HUES48 (cell line): ENCODE measurements at regions not wholly inside any gene's neighbourhood (a gene's known extent, or its start where the extent isn't known, plus 50 kb on each side); places are given as distances from the start of the nearest gene placed in this dataset.

Experiments
- H3K27ac ChIP-seq: one replicate; pipeline ENCODE4 v1.7.0; 2013; ENCODE audit warnings: low read depth, low read length, inconsistent platforms
- H3K27me3 ChIP-seq: 2 replicates; pipeline ENCODE4 v1.6.1; 2013; ENCODE audit warnings: mild to moderate bottlenecking, low read length; ENCODE audit not compliant: control insufficient read depth, insufficient read depth
- H3K36me3 ChIP-seq: 2 replicates; pipeline ENCODE4 v1.6.1; 2013; ENCODE audit warnings: low read length; ENCODE audit not compliant: control insufficient read depth, insufficient read depth
- H3K4me1 ChIP-seq: 2 replicates; pipeline ENCODE4 v1.6.1; 2013; ENCODE audit warnings: mild to moderate bottlenecking, low read length; ENCODE audit not compliant: control insufficient read depth, insufficient read depth
- H3K4me3 ChIP-seq: 2 replicates; pipeline ENCODE4 v1.5.1; 2013; ENCODE audit warnings: mild to moderate bottlenecking, low read depth, low read length
- H3K9ac ChIP-seq: 2 replicates; pipeline ENCODE4 v1.6.1; 2013; ENCODE audit warnings: mild to moderate bottlenecking, low read depth, low read length, moderate library complexity
- H3K9me3 ChIP-seq: 2 replicates; pipeline ENCODE4 v1.6.1; 2013; ENCODE audit warnings: low read length; ENCODE audit not compliant: control insufficient read depth, insufficient read depth

DNA sequence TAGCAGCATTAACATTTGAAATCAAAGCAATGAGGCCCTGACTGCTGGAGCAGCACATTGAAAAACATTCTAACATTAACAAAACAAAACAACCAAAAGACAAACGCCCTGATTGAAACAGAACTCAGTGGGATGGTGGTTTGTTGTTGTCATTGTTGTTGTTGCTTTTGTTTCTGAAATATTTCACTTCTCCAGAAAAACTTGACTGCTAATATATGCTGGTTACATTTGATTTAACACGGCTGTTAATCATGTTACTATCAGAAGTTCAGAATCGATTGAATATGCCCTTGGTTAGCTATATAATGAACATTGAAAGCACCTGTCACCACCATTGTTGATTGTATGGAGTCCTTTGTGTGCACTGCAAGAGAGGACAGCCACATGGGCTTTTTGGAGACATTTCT, 790.4 kb upstream of the GALNTL6 start:
- peaks cover 26% of the 10 kb centered on the region for H3K4me1 ChIP-seq
- no peaks in the 10 kb centered on the region for H3K27me3 ChIP-seq
- H3K36me3 ChIP-seq = no peaks in the 10 kb centered on the region
- no peaks in the 10 kb centered on the region for H3K9me3 ChIP-seq
- H3K9ac ChIP-seq = peak overlapping the region; percentile 11; the same call in 1 of the 2 replicates
- H3K4me3 ChIP-seq = peak overlapping the region; percentile 18; the same call in 1 of the 2 replicates
- H3K27ac ChIP-seq = peak overlapping the region; percentile 93

DNA sequence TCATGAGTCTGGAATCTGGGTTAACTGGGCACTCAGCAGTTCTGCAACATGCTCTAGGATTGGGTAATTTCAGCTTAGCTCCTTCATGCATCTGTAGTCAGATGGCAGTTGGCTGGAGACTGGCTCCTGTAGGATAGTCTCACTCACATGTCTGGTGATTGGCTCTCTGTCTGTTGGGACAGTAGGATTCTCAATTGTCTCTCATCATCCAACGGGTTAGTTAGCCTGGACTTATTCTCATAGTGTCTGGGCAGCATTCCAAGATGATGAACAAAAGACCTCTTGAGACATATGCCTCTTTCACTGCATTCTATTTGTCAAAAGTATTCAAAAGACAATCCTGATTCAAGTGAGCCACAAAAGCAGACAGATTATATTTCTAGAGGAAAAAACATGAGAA, 795.6 kb upstream of the GALNTL6 start:
- H3K27me3 ChIP-seq = no peaks in the 10 kb centered on the region
- no peaks in the 10 kb centered on the region for H3K36me3 ChIP-seq
- no peak overlapping the region for H3K4me3 ChIP-seq
- peaks cover 3% of the 10 kb centered on the region; the same call in 1 of the 2 replicates for H3K9me3 ChIP-seq
- H3K27ac ChIP-seq = no peak overlapping the region
- peaks cover 13% of the 10 kb centered on the region for H3K4me1 ChIP-seq
- no peak overlapping the region for H3K9ac ChIP-seq

DNA sequence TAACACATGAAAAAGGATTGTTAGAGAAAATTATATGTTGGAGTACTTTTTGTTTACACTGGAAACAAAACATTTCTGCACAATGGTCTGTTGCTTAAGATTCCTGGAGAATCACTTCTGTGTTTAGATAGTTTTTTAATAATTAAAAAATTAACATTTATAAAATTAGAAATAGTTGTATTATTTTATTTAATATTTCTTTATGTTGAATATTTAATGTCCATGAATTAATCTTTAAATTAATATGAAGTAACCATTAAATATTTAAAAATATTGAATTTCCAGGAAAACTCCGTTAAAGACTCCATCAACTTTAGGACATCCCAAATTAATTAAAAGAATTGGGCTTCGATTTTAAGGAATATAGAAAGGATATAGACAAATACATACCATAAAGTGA, 797.1 kb upstream of the GALNTL6 start:
- Histone ChIP-seq H3K9ac (no peak overlapping the region), H3K4me3 (no peak overlapping the region), H3K36me3 (no peaks in the 10 kb centered on the region), H3K4me1 (peaks cover 6% of the 10 kb centered on the region; the same call in 1 of the 2 replicates), H3K9me3 (peaks cover 18% of the 10 kb centered on the region), H3K27me3 (no peaks in the 10 kb centered on the region), H3K27ac (no peak overlapping the region)

DNA sequence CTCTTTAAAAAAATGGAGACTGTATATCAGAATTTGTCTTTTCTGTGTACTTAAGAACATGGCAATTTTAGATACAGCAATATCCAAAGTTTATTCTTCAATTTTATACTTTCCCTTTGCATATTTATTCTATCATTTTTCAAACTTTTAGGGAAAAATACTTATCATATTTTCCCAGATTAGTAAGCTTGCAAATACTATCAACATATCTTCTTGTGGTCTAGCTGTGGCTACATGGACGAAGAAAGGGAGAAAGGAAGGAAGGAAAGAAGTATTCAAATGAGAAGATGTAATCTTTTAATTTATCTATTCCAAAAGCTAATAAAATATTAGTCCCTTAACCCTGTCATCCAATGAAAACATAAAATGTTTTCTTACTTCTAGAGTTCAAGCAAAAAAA, 797.8 kb upstream of the GALNTL6 start:
- H3K27ac ChIP-seq = no peak overlapping the region
- H3K9me3 ChIP-seq = peaks cover 23% of the 10 kb centered on the region
- H3K27me3 ChIP-seq = no peaks in the 10 kb centered on the region
- H3K4me1 ChIP-seq = no peaks in the 10 kb centered on the region
- H3K36me3 ChIP-seq = no peaks in the 10 kb centered on the region
- no peak overlapping the region for H3K4me3 ChIP-seq
- no peak overlapping the region for H3K9ac ChIP-seq

DNA sequence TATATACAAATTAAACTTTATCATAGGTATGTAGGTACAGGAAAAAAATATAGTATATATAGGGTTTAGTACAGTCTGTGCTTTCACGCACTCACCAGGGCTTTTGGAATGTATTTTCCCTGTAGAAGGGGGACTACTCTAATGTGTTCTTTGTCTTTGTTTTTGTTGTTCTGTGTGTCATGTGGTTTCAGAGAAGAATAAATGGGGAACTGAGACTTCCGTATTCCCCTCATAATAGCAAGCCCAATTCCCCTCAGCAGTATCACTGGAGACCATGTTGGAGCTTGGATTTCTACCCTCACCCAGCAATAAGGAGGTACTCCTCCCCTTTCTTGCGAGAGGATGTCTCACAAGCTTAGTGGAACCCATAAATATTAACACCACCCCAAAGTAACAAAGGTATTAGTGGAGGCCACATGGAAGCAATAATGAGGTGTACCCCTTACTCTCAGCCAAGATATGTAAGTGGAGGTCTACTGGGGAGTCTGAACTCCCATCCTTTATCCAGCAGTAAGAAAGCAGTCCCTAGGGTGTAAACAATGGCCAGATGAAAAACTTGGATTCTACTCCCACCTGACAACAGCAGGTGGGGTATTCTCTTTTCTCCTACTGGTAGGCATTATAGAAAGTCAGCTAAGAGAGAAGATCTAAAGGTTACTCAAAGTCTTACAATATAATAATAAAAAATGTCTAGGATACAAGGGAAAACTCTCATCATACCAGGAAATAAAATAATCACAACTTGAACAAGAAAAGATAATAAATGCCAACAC, 805.4 kb upstream of the GALNTL6 start:
- no peaks in the 10 kb centered on the region for H3K36me3 ChIP-seq
- H3K4me3 ChIP-seq = no peak overlapping the region
- no peaks in the 10 kb centered on the region for H3K27me3 ChIP-seq
- H3K9ac ChIP-seq = no peak overlapping the region
- H3K9me3 ChIP-seq = peaks cover 20% of the 10 kb centered on the region
- H3K4me1 ChIP-seq = peaks cover 9% of the 10 kb centered on the region
- H3K27ac ChIP-seq = no peak overlapping the region

DNA sequence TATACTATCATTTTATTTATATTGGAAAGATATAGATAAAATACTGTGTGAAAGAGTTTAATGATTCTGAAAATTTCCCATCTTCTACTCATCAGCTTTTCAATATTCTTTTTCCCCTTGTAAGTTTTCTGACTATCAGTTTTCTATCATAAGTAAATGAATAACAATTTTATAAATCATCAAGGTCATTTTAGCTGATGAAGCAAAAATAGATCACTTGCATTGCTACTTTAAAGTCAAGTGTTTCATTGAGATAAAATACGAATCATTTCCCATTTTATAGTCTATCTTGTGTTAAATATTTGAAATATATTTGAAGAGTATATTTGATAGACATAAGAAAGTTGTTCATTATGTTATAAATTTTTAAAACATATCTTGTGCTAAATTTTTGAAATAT, 811.0 kb upstream of the GALNTL6 start:
- Histone ChIP-seq H3K9me3 (no peaks in the 10 kb centered on the region), H3K4me1 (no peaks in the 10 kb centered on the region), H3K27ac (no peak overlapping the region), H3K4me3 (no peak overlapping the region), H3K36me3 (no peaks in the 10 kb centered on the region), H3K9ac (no peak overlapping the region), H3K27me3 (no peaks in the 10 kb centered on the region)

DNA sequence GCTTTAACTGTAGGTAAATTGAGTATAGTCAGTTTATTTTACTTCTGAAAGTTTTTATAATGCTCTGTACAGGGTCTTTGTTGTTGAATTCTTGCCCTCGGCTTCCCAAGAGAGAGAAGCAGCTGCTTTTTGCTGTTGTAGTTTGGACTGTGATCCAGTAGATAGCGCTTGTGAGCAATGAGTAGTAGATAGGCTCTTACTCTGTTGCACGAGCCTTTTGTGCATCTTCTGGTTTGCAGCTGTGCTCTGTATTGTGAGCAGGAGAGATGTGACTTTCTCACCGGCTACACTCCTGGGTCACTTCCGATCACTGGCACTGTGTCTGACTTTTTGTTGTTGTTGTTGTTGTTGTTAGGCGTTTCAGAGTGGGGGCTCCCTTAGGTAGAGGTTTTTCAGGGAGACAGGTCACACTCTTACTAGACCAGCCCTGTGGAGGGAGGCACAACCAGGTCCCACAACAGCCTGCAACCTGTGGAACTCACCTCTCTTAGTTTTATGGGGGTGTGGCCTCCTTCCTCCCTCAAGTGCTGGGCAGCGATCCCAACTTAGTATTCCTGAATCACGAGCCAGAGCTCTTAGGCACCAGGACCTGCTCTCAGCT, 822.1 kb upstream of the GALNTL6 start:
- no peaks in the 10 kb centered on the region for H3K36me3 ChIP-seq
- no peak overlapping the region for H3K27ac ChIP-seq
- no peaks in the 10 kb centered on the region for H3K4me1 ChIP-seq
- H3K27me3 ChIP-seq = no peaks in the 10 kb centered on the region
- H3K9ac ChIP-seq = no peak overlapping the region
- no peaks in the 10 kb centered on the region for H3K9me3 ChIP-seq
- no peak overlapping the region for H3K4me3 ChIP-seq

DNA sequence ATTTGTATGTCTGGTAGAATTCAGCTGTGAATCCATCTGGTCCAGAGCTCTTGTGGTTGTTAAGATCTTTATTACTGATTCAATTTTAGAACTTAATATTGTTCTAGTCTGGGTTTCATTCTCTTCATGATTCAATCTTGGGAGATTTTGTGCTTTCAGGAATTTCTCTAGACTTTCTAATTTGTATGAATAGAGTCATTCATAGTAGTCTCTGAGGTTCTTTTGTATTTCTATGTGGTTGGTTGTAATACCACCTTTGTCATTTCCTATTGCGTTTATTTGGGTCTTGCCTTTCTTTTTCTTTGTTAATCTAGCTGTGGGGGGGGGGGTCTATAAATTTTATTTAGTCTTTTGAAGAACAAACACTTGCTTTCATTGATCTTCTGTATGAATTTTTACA, 824.8 kb upstream of the GALNTL6 start:
- Histone ChIP-seq H3K36me3 (no peaks in the 10 kb centered on the region), H3K4me1 (no peaks in the 10 kb centered on the region), H3K9me3 (no peaks in the 10 kb centered on the region), H3K27ac (no peak overlapping the region), H3K27me3 (no peaks in the 10 kb centered on the region), H3K4me3 (no peak overlapping the region), H3K9ac (no peak overlapping the region)

DNA sequence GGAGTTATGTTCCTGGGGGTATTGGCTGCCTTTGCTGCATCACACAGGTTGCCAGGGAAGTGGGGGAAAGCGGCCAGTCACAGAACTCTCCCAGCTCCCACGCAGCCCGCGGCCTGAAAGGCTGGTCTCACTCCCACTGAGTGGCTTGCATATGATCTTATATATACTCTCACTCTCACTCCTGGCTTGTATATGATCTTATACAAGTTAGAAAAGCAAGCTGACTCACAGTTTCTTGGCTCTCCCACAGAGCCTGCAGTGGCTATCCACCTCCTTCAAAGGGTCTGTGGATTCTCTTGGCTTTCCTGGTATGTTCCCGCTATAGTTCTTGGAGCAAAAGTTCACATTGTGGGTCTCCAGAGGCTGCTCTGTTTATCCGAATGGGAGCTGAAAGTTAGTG, 833.5 kb upstream of the GALNTL6 start:
- Histone ChIP-seq H3K36me3 (no peaks in the 10 kb centered on the region), H3K9ac (no peak overlapping the region), H3K27me3 (no peaks in the 10 kb centered on the region), H3K4me3 (no peak overlapping the region), H3K9me3 (no peaks in the 10 kb centered on the region), H3K27ac (no peak overlapping the region), H3K4me1 (no peaks in the 10 kb centered on the region)

DNA sequence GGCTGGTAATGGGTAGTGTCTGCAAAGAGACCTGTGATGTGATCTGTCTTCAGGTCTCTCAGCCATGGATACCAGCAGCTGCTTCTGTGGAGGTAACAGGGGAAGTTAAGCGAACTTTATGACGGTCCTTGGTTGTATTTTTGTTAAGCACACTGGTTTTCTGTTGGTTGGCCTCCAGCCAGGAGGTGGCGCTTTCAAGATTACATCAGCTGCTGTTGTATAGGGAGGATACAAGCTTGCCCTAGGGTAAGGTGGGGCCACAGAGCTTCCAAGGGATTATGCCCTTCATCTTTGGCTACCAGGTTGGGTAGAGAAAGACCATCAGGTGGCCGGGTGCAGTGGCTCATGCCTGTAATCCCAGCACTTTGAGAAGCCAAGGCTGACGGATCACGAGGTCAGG, 834.2 kb upstream of the GALNTL6 start:
- no peaks in the 10 kb centered on the region for H3K36me3 ChIP-seq
- no peak overlapping the region for H3K27ac ChIP-seq
- H3K4me1 ChIP-seq = no peaks in the 10 kb centered on the region
- no peak overlapping the region for H3K4me3 ChIP-seq
- H3K27me3 ChIP-seq = no peaks in the 10 kb centered on the region
- no peak overlapping the region for H3K9ac ChIP-seq
- no peaks in the 10 kb centered on the region for H3K9me3 ChIP-seq

DNA sequence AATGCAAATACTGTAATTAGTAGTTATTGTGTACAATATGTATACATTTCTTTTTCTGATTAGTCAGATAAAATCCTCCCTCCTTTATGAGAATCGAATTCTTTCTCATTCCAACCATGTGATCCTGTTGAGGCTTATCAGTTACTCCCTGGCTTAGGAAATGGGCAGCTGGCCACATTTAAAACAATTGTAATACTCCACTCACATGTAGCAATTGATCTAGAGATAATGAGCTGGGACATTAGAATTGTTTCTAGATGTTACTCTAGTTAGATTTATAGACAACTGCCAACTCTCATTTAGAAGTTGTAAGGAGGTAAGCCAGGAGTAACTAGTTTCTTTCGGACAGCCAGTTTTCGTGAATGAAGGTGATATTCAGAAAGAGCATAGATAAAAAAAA, 859.3 kb upstream of the AADAT start:
- H3K36me3 ChIP-seq = no peaks in the 10 kb centered on the region
- H3K9me3 ChIP-seq = no peaks in the 10 kb centered on the region

More for the DNA sequence above, 859.3 kb upstream of the AADAT start:
- Histone ChIP-seq H3K9ac (no peak overlapping the region), H3K27ac (no peak overlapping the region), H3K4me3 (no peak overlapping the region), H3K27me3 (no peaks in the 10 kb centered on the region), H3K4me1 (no peaks in the 10 kb centered on the region)
